DMS53 (cell line): ENCODE measurements at regions not wholly inside any gene's neighbourhood (a gene's known extent, or its start where the extent isn't known, plus 50 kb on each side); places are given as distances from the start of the nearest gene placed in this dataset.

ENCODE experiments used
- DNase-seq: peaks from one replicate; lab custom pipeline; 2025; lab: John Stamatoyannopoulos, UW

DNA sequence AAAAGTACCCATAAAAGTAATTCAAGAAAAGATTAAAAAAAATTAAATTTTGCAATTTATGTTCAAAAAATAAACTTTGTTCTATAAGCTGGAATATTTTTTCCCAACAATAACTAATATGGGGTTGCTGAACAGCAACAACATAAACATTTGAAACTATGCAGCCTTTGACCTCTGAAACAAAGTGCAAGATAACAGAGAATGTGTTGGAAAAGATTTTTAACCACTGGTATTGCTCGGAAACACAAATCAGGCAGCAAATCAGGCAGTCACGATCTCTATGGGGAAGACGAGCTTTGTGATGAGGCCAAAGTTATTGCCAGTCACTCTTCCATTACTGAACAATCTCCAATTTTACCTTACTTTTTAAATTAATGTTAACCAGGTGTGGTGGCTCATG, 332.1 kb downstream of the PABPC4L start:
- no peak for DNase-seq

DNA sequence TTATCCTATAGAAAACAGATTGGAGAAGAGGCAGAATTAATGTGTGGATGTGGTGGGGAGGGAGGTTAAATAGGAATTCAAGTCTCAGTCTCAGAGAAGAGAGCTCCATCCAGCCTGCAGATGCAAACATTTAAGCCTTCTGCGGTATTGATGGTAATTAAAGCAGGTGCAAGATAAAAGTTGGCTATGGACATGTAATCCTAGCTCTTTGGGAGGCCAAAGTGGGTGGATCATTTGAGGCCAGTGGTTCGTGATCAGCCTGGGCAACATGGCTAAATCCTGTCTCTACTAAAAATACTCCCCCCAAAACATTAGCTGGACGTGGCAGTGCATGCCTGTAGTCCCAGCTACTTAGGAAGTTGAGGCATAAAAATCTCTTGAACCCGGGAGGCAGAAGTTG, 332.7 kb downstream of the PABPC4L start:
- no peak for DNase-seq

DNA sequence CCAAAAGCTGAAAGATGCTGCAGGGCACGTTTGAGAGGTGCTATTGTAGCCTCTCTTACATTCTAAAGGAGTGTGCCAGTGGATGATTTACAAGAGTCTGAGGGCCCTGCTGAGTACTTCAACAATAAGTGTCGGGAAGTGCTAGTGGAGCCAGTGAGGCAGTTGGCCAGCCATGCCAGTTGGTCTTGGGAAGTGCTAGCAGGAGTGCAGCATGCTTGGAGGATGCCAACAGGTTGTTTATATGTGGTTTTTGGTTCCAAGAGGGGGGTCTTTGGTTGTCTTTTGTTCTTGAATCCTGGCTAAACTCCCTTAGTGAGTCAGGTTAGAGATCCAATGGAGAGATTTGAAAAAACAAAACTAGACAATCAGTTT, 335.3 kb downstream of the PABPC4L start:
- peak; percentile 6 for DNase-seq

DNA sequence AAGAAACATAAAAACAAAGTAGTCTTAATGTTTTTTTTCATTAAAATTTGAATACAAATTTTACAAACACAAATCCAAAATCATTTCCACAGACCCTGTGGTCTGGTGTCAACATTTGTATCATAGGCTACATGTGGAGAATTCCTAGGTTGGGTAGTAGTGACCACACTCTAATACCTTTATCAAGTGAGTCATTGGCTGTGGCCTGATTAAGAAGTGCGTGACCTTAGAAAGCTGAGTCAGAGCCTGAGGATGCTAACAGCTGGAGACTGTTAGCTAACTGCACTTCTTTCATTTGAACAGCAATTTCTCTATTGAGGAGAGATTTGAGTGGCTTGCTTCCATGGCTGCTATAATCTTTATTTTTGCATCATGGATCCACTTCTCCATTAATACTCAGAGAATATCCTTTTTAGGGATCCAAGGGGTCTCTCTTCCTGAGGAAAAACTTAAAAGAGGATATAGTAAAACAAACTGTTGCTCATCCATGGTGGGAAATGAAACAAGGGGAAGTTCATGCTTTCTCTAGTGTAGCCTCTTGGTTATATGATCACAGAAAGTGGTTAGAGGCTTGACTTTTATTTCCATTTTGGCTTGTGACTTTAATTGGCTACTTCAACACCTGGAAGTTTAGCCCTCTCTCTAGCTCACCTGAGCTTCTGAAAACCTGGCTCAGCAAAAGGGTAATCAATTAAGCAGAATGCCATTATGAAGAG, 335.8 kb downstream of the PABPC4L start:
- DNase-seq, result peak; percentile 70

DNA sequence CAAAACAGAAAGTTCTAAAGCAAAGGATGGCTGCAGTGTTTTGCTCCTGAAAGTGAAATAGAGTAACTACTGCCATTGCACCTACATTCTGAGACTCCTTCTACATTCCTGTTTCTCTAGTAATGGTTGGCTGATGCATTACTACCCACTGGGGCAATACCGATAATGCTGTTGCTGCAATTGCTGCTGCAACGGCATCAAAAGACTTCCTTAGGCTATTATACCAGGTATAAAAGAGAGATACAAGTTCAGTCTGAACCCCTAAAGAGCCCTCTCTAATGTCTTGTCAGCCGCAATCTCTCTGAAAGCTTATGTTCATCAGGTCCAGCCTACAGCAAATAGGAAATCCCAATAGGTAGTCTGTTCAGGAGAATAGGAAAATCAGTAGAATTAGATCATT, 338.4 kb downstream of the PABPC4L start:
- DNase-seq, result no peak

DNA sequence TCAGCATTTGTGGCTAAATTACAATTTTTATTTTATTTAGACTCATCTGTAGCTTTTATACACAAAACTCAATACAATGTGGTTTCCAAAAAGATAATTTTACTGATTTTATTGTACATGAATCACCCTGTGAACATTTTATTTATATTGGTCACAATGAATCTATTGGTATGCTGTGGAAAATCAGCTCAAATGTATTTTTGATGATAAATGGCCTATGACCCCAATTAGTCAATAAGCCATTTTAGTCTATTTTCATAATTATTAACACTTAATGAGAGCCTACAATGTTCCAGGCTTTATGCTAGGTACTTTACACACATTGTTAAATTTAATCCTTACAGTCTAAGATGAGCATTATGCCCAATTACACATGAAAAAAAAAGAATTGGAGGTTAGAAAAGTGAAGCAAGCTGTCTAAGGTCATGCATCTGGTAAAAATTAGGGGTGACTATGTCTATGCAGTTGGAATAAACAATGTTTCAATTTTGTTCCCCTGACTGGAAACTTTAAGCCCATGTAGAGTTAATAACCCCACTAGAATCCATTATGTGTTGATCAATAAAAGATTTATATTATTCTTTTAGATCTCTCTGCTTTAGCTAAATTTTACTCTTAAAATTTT, 344.7 kb downstream of the PABPC4L start:
- no peak for DNase-seq

DNA sequence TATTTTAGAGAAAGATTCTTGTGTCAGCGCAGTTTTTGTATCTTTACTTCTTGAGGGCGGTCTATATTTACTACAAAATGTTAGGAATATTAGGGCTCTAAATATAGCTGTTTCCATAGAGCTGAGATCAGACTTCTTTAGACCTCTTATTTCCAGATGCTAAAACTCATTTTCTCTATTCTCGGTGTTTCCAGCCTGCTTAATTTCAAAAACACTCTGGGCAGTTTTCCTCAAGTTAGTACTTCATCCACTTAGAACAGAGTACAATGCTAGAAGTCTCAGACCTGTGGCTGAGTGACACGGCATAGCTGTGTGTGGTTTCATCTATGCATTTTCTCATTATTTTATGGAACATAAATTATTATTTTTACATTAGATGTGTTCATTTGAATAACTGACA, 346.6 kb downstream of the PABPC4L start:
- no peak for DNase-seq

DNA sequence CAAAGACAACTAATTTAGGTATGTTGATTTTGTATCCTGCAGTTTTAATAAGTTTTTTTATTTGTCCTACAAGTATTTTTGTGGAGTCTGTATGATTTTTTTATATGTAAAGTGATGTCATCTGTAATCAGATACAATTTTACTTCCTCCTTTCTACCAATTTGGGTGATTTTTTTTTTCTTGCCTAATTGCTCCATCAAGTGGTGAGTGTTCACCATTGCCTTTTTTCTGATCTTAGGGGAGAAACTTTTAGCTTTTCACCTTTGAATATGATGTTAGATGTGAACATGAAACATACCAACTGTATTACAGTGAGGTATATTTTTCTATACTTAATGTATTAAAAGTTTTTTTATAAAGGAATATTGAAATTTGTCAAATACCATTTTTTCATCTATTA, 362.3 kb downstream of the PABPC4L start:
- DNase-seq, result peak; percentile 55

DNA sequence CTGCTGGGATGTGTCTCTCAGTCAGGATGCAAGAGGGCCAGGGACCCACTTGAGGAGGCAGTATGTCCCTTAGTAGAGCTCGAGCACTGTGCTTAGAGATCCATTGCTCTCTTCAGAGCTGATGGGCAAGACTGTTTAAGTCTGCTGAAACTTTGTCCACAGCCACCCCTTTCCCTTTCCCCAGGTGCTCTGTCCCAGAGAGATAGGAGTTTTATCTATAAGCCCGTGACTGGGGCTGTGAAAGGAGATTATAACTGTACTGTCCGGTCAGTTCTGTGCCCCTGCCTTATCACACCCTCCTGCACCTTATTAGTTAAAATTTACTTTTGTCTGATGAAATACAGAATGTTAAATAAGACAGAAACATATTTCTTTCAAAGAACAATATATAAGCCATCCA, 378.4 kb downstream of the PABPC4L start:
- no peak for DNase-seq

DNA sequence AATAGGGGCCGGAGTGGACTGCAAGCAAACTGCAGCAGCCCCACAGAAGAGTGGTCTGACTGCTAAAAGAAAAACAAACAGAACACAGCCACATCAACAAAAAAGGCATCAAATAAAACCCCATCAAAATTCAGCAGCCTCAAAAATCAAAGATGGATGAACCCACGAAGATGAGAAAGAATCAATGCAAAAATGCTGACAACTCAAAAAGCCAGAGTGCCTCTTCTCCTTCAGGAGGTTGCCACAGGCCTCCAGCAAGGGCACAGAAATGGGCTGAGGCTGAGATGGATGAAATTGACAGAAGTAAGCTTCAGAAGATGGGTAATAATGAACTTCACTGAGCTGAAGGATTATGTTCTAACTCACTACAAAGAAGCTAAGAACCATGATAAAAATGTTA, 388.6 kb downstream of the PABPC4L start:
- DNase-seq, result no peak

DNA sequence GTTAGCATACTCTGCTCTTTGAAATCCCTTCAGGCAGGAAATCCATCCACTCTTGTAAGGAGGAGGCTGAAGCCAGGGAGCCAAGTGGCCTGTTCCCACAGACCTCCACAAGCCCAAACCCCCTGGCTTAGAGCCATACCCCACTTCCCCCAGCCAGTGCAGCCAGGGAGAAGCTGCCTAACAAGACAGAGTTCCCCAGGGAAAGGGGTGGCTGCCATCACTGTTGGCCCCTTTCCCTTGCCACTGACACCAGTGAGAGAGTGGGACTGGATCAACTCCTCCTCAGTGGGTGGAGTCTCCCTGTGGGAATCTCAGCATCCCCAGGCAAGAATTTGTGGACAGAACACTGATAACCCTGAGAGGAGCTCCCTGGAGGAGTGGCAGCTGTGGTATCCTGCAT, 389.4 kb downstream of the PABPC4L start:
- no peak for DNase-seq

DNA sequence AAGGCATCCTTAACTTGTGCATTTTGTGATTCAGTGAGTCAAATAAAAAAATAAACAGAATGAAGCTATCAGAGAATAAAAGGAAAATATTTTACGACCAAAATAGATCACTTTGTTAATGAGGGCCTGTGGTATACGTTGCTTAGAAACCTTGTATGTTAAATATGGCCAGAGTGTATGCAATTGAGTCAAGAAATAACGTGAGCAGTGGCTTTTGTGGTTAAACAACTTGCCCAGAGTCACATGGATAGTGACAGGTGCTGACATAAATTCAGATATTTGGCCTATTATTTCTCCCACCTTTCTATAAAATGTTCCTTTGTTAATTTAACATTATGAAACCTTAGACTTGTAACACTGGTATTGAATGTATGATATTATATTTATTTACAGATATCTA, 393.4 kb downstream of the PABPC4L start:
- no peak for DNase-seq

DNA sequence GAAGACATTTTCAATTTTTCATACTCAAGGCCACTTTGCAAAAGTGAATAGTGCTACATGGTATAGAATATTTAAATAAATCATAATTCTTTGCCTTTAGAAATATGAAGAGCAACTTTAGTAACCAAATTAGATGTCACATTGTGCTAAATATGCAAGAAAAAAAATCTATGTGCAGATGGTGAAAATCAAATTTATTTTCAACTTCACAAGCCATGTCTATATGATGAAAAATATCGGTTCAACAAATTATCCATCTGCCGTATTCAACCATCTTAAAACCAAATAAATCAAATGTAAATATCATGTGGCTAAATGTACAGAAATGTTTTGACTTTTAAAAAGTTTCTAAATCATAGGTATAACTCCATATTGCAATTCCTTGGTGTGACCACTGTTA, 398.2 kb downstream of the PABPC4L start:
- DNase-seq, result no peak

DNA sequence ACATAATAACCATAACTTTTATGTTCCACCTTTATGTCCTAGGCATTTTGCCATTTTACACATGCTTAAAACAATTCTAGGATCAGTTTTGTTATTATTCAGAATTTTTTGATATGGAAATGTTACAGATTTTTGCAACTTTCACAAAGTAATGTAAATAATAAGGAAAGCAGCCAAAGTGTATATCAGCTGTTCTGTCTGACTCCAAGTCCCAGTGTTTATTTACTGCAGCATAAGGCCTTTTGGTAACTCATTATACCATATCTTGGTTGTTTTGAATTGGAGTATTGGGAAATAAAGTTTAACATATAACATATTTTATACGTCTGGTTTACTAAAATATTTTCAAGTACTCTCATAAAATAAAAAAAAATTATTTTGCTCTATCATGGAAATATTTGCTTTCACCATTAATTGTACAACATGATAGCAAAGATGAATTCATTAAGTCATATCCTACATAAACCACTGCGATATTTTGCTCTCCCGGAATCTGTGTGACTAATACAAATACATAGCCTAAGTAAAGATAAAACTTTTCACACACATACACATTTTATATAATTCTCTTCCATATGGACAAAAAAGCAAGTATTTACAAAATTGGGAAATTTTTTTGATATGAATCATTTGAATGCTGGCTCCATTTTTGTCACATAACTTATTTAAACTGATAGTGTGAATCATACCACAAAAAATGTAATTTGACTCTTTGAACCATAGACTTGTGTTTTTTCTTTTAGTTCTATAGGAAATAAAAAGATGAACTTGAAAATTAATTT, 399.0 kb downstream of the PABPC4L start:
- DNase-seq, result no peak

DNA sequence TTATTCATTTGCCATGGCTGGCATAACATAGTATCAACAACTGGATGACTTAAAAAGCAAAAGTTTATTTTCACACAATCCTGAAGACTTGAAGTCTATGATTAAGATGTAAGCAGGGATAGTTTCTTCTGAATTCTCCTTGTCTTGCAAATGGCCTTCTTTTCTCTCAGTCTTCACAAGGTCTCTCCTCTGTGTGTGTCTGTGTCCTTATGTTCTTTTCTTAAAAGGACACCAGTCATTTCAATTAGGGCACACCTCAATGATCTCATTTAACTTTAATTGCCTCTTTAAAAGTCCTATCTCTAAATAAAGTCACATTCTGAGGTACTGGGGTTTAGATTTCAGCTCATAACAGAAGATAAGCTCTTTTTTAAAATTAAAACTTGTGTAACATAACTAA, 399.7 kb downstream of the PABPC4L start:
- DNase-seq, result no peak

DNA sequence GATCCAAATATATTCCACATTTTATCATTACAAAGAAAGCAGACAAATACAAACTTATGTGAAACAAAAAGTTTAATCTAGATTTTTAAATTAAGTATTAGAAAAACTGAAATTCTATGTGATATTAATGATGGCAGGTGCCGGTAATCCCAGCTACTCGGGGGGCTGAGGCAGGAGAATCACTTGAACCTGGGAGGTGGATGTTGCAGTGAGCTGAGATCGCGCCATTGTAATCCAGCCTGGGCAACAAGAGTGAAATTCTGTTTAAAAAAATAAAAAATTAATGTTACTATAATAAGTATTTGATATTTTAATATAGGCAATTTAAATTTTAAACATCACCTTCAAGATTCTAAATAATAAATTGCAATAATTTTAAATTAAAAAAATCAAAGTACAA, 400.6 kb downstream of the PABPC4L start:
- DNase-seq, result no peak

DNA sequence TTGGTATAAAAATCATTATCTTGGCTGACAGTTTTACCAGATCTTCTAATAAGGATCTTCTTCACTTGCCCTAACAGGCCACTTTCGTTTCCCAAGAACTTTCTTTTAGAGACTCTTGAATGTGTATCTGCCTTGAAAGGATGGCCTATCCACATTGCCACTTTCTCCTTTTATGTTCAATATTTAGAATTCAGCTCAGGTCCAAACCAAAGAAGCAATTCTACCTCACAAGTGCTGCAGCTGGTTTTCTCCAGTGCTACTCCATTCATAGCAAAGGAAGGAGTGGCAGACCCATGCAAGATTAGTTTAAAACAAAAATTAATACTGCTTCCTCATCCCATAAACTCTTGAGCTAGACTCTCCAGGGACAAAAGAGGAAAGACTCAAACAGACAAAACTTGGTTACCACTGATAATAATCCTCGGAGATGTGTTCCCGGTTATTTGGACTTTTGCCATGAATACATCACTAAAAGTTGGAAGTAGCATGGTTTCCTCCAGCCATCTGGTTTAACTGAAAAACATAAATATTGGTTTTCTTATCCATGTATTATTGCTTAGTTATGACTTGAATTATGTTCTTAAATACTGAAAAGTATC, 401.8 kb downstream of the PABPC4L start:
- no peak for DNase-seq

DNA sequence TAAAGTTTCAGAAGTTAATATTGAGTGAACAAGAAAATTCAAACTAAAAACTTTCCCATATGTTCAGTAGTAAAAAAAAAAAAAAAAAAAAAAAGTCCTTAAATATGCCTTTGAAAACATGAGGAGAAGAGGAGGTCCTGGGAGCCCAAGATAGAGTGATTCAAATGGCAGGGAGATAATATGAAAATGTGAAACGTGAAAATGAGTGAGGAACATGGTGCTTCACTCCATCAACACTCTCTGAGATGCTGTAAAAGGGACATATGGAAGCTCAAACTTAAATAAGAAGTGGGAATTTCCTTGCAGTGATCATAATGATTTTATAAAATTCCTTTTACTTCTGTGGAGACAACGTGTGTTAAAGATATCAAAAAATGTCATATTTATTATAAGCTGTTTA, 423.9 kb downstream of the PABPC4L start:
- no peak for DNase-seq

DNA sequence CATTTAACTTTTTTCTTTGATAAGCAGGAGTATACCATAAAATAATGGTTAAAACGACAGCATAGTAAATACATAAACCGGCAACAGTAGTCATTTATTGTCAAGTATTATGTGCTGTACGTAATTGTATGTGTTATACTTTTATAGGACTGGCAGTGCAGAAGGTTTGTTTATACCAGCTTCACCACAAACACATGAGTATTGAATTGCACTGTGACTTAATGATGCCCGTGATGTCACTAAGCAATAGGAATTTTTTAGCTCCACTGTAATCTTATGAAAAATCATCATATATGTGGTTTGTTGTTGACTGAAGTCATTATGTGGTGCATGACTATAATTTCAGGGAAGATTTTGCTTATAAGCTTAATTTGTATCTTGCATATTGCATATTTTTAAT, 424.6 kb downstream of the PABPC4L start:
- no peak for DNase-seq

DNA sequence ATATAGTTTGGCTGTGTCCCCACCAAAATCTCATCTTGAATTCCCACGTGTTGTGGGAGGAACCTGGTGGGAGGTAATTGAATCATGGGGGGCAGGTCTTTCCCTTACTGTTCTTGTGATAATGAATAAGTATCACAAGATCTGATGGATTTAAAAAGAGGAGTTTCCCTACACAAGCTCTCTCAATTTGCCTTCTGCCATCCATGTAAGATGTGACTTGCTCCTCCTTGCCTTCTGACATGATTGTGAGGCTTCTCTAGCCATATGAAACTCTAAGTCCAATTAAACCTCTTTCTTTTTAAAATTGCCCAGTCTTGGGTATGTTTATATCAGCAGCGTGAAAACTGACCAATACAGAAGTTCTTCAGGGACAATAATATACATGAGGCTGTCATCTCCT, 425.1 kb downstream of the PABPC4L start:
- no peak for DNase-seq

DNA sequence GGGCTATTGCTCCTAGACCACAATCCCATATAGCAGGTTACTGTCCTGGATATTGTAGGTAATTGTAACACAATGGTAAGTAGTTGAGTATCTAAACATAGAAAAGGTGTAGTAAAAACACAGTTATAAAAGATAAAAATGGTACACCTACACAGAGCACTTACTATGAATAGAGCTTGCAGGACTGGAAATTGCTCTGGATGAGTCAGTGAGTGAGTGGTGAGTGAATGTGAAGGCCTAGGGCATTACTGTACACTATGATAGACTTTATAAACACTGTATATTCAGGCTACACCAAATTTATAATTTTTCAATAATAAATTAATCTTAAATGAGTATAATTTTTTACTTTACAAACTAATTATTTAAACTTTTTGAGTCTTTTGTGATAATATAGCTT, 425.7 kb downstream of the PABPC4L start:
- no peak for DNase-seq

DNA sequence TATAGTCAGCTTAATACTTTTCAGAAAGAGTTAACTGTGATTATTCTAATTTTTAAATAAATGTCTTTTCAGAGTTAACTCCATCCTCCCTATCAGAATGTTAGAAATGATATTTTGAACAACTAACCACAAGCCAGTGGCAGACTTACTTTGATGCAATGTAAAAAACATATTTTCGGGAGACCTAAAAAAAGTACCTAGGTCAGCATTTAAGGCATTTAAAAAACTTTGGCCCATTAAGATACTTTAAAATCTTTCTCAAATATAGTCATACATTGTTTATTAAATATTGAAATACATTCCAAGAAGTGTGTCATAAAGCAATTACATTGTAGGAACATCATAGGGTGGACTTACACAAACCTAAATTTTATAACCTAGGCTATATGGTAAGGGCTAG, 426.1 kb downstream of the PABPC4L start:
- DNase-seq, result no peak

DNA sequence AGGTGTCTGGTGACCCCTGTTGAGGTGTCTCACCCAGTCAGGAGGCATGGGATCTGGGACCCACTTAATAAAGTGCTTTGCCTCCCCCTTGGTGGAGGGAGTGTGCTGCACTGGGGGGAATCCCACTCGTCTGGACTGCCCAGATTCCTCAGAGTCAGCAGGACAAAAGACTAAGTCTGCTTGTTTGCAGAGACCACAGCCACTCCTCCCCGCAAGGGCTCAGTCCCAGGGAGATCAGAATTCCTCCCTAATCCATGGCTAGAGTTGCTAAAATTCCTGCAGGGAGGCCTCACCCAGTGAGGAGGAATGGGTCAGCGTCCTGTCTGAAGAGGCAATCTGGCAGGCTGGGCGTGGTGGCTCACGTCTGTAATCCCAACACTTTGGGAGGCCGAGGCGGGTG, 442.2 kb downstream of the PABPC4L start:
- DNase-seq, result no peak
